AG09309 (cell line): ENCODE measurements at regions not wholly inside any gene's neighbourhood (a gene's known extent, or its start where the extent isn't known, plus 50 kb on each side); places are given as distances from the start of the nearest gene placed in this dataset.

Experiments
- DNase-seq: peaks from one replicate; pipeline ENCODE4 v3.0.0-alpha.2; 2010; ENCODE audit warnings: low read depth
- H3K4me3 ChIP-seq: 2 replicates; pipeline ENCODE4 v1.5.1; 2011; ENCODE audit warnings: mild to moderate bottlenecking, low read depth, low read length, moderate library complexity; ENCODE audit not compliant: control insufficient read depth
- CTCF ChIP-seq: IDR thresholded peaks from 2 replicates; pipeline ENCODE4 v1.5.1; 2011; ENCODE audit warnings: mild to moderate bottlenecking, low read depth, low read length, inconsistent platforms; ENCODE audit not compliant: insufficient read depth, control insufficient read depth; ENCODE audit errors: missing control alignments

GRCh38 chr3:88617283-88617682 is 467.5 kb downstream of the C3orf38 start:
- no peak for DNase-seq
- TF ChIP-seq CTCF: no peak
- no peak overlapping the region for H3K4me3 ChIP-seq

GRCh38 chr3:88618021-88618645 is 468.4 kb downstream of the C3orf38 start:
- no peak for DNase-seq
- no peak for TF ChIP-seq CTCF
- H3K4me3 ChIP-seq: no peak overlapping the region

GRCh38 chr3:88621586-88621985 is 471.8 kb downstream of the C3orf38 start:
- no peak for TF ChIP-seq CTCF
- H3K4me3 ChIP-seq: no peak overlapping the region
- DNase-seq: no peak

GRCh38 chr3:88623709-88624108 is 473.9 kb downstream of the C3orf38 start:
- no peak overlapping the region for H3K4me3 ChIP-seq
- DNase-seq: no peak
- TF ChIP-seq CTCF: no peak

GRCh38 chr3:88626456-88627120 is 476.8 kb downstream of the C3orf38 start:
- H3K4me3 ChIP-seq: no peak overlapping the region
- no peak for DNase-seq

GRCh38 chr3:88628901-88629300 is 478.5 kb upstream of the EPHA3 start:
- H3K4me3 ChIP-seq: no peak overlapping the region
- no peak for TF ChIP-seq CTCF
- no peak for DNase-seq

More at GRCh38 chr3:88626456-88627120, 476.8 kb downstream of the C3orf38 start:
- no peak for TF ChIP-seq CTCF
